ENCODE measurements at regions not wholly inside any gene's neighbourhood (a gene's known extent, or its start where the extent isn't known, plus 50 kb on each side); places are given as distances from the start of the nearest gene placed in this dataset.

GRCh38 chr2:236662231-236663185 lies 92.9 kb downstream of the ACKR3 start:
- Mint-ChIP-seq H3K4me1 (no peaks in the 10 kb centered on the region), H3K9me3 (peaks cover 4% of the 10 kb centered on the region), H3K36me3 (no peaks in the 10 kb centered on the region), H3K27me3 (peaks cover 53% of the 10 kb centered on the region), H3K27ac (no peak overlapping the region), H3K4me3 (no peak overlapping the region)
- ATAC-seq: no peak

DNA sequence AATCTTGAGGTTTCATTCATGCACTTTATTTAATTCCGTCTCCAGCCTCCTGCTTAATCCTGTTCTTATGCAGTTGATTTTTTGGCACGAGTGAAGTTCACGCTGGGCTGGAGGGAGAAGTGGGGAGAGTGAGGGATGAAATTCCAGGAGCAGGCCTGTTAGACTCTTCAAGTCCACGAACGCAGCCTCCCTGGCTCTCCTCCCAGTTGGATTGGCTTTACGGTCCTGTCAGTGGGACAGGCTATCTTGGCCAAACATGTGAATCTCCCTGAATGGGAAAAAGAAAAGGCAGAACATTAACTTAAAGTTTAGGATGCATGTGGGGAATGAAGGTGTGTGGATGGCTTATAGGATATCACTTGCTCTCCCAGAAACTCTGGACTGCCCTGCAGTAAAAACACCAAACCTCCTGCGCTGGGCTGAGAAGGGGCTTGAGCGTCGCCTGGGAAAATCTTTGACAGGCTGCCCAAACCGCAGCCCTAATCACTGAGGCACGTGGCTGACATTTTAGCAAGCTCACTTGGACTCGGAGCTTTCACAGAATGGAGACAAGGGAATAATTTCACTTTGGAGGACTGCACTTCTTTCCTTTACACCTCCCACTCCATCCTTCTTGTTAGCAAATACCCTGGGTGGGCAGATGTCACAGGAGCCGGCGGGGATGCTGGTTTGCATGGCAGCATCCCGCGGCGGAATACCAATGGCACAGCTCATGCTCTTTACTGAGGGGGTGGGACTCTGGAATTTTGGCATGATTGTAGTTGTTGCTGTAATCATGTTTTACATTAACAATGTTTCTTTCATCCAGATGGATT lies 93.9 kb downstream of the ACKR3 start:
- Mint-ChIP-seq H3K27me3 (peaks cover 44% of the 10 kb centered on the region), H3K4me1 (no peaks in the 10 kb centered on the region)
- no peak for ATAC-seq

GRCh38 chr2:236664136-236664535 lies 94.5 kb downstream of the ACKR3 start:
- Mint-ChIP-seq H3K4me3 (no peak overlapping the region), H3K9me3 (peaks cover 4% of the 10 kb centered on the region), H3K27ac (no peak overlapping the region), H3K36me3 (no peaks in the 10 kb centered on the region), H3K4me1 (no peaks in the 10 kb centered on the region), H3K27me3 (peaks cover 37% of the 10 kb centered on the region)
- ATAC-seq: no peak

More for the DNA sequence above, 93.9 kb downstream of the ACKR3 start:
- Mint-ChIP-seq H3K27ac (no peak overlapping the region), H3K4me3 (no peak overlapping the region), H3K9me3 (peaks cover 4% of the 10 kb centered on the region), H3K36me3 (no peaks in the 10 kb centered on the region)

DNA sequence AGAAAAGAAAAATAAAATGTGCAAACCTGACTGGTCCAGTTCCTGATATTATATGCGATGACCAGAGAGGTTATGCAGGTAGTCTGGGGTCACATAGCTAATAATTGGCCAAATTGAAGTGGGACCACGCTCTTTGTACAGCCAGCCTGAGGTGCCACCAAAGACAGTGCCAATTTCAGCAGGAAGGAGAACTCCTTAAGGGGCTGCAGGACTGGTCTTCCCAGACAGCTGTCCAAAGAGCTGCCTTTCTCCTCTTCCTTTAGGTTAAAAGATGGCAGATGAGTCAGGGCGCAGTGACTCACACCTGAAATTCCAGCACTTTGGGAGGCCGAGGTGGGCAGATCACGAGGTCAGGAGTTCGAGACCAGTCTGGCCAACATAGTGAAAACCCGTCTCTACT lies 95.5 kb downstream of the ACKR3 start:
- Mint-ChIP-seq H3K27me3 (peaks cover 28% of the 10 kb centered on the region), H3K4me3 (no peak overlapping the region), H3K27ac (no peak overlapping the region), H3K4me1 (no peaks in the 10 kb centered on the region), H3K36me3 (no peaks in the 10 kb centered on the region), H3K9me3 (peaks cover 4% of the 10 kb centered on the region)
- ATAC-seq: no peak

DNA sequence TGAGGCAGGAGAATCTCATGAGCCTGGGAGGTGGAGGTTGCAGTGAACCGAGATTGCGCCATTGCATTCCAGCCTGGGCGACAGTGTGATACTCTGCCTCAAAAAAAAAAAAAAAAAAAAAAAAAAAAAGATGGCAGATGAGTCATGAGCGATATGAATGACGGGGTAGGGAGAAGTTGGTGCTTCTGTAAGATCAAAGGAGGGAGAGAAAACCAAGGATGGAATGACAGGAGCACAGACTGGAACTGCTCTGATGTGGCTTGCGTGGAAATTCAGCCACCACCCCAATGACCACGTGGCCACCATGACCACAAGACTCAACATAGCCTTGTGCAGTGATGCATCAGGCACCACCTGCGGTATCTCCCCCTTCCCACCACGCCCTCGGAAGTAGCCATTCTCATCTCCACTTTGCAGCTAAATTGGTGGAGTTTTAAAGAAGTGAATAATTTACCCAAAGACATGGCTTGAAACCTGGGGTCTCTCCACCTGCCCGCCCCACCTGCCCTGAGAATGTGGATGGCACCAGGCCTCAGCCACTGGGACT lies 96.0 kb downstream of the ACKR3 start:
- Mint-ChIP-seq H3K36me3 (no peaks in the 10 kb centered on the region), H3K9me3 (peaks cover 4% of the 10 kb centered on the region), H3K27me3 (peaks cover 28% of the 10 kb centered on the region), H3K27ac (no peak overlapping the region), H3K4me3 (no peak overlapping the region), H3K4me1 (no peaks in the 10 kb centered on the region)
- ATAC-seq: no peak

GRCh38 chr2:236666646-236667204 lies 97.1 kb downstream of the ACKR3 start:
- Mint-ChIP-seq H3K4me3 (no peak overlapping the region), H3K27ac (no peak overlapping the region), H3K27me3 (peaks cover 36% of the 10 kb centered on the region), H3K4me1 (no peaks in the 10 kb centered on the region), H3K36me3 (no peaks in the 10 kb centered on the region), H3K9me3 (peaks cover 4% of the 10 kb centered on the region)
- ATAC-seq: no peak

- Mint-ChIP-seq H3K4me3 (no peak overlapping the region), H3K4me1 (no peaks in the 10 kb centered on the region), H3K27ac (no peak overlapping the region), H3K27me3 (peaks cover 36% of the 10 kb centered on the region), H3K9me3 (peaks cover 4% of the 10 kb centered on the region), H3K36me3 (no peaks in the 10 kb centered on the region)
- ATAC-seq: no peak
Measured at GRCh38 chr2:236667526-236667925, 97.9 kb downstream of the ACKR3 start.

DNA sequence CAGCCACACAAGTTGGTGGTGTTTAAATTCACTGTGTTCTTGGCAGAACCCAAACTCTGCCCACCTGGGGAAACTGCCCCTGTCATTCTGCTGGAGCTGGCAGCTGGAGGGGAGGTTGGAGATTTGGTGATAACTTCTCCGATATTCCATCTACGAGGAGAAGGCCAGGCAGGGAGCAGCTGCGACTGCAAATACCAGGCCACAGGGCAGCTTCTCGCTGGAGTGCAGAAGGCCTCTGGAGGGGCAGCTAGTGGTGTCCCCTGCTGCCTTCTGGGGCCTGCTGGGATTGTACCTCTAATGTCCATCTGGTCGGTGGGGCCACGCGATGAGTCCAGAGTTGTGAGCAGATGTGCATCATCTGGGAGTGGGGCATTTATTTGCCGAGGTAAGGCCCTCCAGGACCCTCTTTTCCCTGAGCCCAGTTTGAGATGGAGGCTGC lies 98.9 kb downstream of the ACKR3 start:
- Mint-ChIP-seq H3K27ac (no peak overlapping the region), H3K4me3 (no peak overlapping the region), H3K9me3 (peaks cover 8% of the 10 kb centered on the region), H3K4me1 (no peaks in the 10 kb centered on the region), H3K27me3 (peaks cover 34% of the 10 kb centered on the region), H3K36me3 (no peaks in the 10 kb centered on the region)
- no peak for ATAC-seq

- no peaks in the 10 kb centered on the region for H3K4me1 Mint-ChIP-seq
- H3K27me3 Mint-ChIP-seq: peaks cover 28% of the 10 kb centered on the region
- H3K4me3 Mint-ChIP-seq: no peak overlapping the region
- no peak overlapping the region for H3K27ac Mint-ChIP-seq
- H3K36me3 Mint-ChIP-seq: no peaks in the 10 kb centered on the region
- ATAC-seq: no peak
- H3K9me3 Mint-ChIP-seq: peaks cover 8% of the 10 kb centered on the region
Measured at GRCh38 chr2:236670235-236670620, 100.6 kb downstream of the ACKR3 start.

DNA sequence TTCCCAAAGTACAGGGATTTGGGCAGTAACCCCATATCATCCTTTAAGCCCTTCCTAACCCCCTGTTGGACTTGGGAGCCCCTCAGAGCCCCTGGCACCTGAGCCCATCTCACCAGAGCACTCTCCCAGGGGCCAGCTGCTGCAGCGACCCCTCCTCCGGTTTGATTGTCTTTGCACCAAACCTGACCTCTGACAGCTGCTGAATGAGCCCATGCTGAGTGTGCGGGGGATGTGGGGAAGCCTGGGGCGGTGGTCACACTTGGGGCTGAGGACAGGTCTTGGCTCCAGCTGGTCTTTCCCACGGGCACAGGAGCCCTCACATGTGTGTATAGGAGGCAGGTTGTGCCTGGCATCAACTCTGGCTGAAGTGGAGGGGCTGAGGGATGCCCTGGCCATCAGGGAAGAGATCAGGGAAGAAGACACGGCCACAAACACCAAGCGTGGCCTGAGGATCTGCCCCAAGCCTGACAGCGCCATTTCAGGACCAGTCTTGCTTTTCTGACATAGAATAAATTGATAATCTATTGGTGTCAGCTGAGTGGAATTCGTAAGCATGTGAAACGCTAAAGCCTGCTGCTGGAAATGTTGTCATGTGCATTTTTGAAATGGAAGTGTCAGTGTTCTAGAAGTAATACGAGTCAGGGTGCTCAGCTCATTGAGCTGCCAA lies 102.4 kb downstream of the ACKR3 start:
- Mint-ChIP-seq H3K27me3 (peaks cover 29% of the 10 kb centered on the region), H3K9me3 (peaks cover 3% of the 10 kb centered on the region)
- no peak for ATAC-seq

GRCh38 chr2:236672606-236673005 lies 103.0 kb downstream of the ACKR3 start:
- H3K27ac Mint-ChIP-seq: no peak overlapping the region
- peaks cover 3% of the 10 kb centered on the region for H3K9me3 Mint-ChIP-seq
- H3K27me3 Mint-ChIP-seq: peaks cover 34% of the 10 kb centered on the region
- H3K4me3 Mint-ChIP-seq: no peak overlapping the region
- no peak for ATAC-seq
- no peaks in the 10 kb centered on the region for H3K36me3 Mint-ChIP-seq
- H3K4me1 Mint-ChIP-seq: no peaks in the 10 kb centered on the region

More for the DNA sequence above, 102.4 kb downstream of the ACKR3 start:
- no peak overlapping the region for H3K27ac Mint-ChIP-seq
- H3K4me3 Mint-ChIP-seq: no peak overlapping the region
- H3K4me1 Mint-ChIP-seq: no peaks in the 10 kb centered on the region
- H3K36me3 Mint-ChIP-seq: no peaks in the 10 kb centered on the region

- Mint-ChIP-seq H3K9me3 (peaks cover 3% of the 10 kb centered on the region), H3K4me3 (no peak overlapping the region), H3K27me3 (peaks cover 41% of the 10 kb centered on the region), H3K4me1 (no peaks in the 10 kb centered on the region), H3K27ac (no peak overlapping the region), H3K36me3 (no peaks in the 10 kb centered on the region)
- ATAC-seq: no peak
Measured at GRCh38 chr2:236673126-236673822, 103.6 kb downstream of the ACKR3 start.

- H3K27ac Mint-ChIP-seq: no peak overlapping the region
- no peak for ATAC-seq
- H3K4me3 Mint-ChIP-seq: no peak overlapping the region
- peaks cover 46% of the 10 kb centered on the region for H3K27me3 Mint-ChIP-seq
- peaks cover 3% of the 10 kb centered on the region for H3K9me3 Mint-ChIP-seq
- H3K36me3 Mint-ChIP-seq: no peaks in the 10 kb centered on the region
- no peaks in the 10 kb centered on the region for H3K4me1 Mint-ChIP-seq
Measured at GRCh38 chr2:236673823-236674185, 104.2 kb downstream of the ACKR3 start.

DNA sequence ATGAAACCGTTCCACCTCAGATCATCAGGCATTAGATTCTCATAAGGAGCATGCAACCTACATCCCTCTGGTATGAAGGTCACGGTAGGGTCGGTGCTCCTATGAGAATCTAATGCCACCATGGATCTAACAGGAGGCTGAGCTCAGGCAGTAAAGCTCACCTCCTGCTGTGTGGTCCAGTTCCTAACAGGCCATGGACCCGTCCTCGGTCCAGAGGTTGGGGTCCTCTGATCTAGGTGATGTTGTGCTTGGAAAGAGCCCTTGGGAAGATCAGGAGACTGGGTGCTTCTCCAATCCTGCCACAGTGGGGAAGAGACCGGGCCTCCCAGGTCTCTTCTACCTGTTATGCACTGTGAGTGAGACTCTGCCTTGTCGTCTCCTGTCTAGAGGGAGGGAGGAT lies 104.6 kb downstream of the ACKR3 start:
- peaks cover 51% of the 10 kb centered on the region for H3K27me3 Mint-ChIP-seq
- H3K4me3 Mint-ChIP-seq: no peak overlapping the region
- no peaks in the 10 kb centered on the region for H3K4me1 Mint-ChIP-seq
- no peak overlapping the region for H3K27ac Mint-ChIP-seq
- H3K36me3 Mint-ChIP-seq: no peaks in the 10 kb centered on the region
- no peak for ATAC-seq
- H3K9me3 Mint-ChIP-seq: peaks cover 3% of the 10 kb centered on the region
